GM19397 (cell line): ENCODE measurements at regions not wholly inside any gene's neighbourhood (a gene's known extent, or its start where the extent isn't known, plus 50 kb on each side); places are given as distances from the start of the nearest gene placed in this dataset.

Source experiments
- ATAC-seq: cut with Tn5 transposase; IDR thresholded peaks from one replicate; pipeline ENCODE4 v1.9.1; 2021; ENCODE audit warnings: mild to moderate bottlenecking, moderate library complexity; ENCODE audit not compliant: unreplicated experiment

GRCh38 chr2:56703001-56703400 lies 519.2 kb downstream of the CCDC85A start:
- ATAC-seq, result no peak

GRCh38 chr2:56705713-56706112 lies 521.9 kb downstream of the CCDC85A start:
- ATAC-seq, result no peak

- no peak for ATAC-seq
Measured at GRCh38 chr2:56707218-56707617, 523.4 kb downstream of the CCDC85A start.

- no peak for ATAC-seq
Measured at GRCh38 chr2:56707650-56708049, 523.9 kb downstream of the CCDC85A start.

- ATAC-seq, result no peak
Measured at GRCh38 chr2:56709181-56709580, 525.4 kb downstream of the CCDC85A start.

GRCh38 chr2:56713161-56713676 lies 529.4 kb downstream of the CCDC85A start:
- no peak for ATAC-seq

GRCh38 chr2:56713978-56714377 lies 530.2 kb downstream of the CCDC85A start:
- no peak for ATAC-seq

GRCh38 chr2:56714400-56714799 lies 530.6 kb downstream of the CCDC85A start:
- ATAC-seq, result no peak

- no peak for ATAC-seq
Measured at GRCh38 chr2:56715683-56716082, 531.9 kb downstream of the CCDC85A start.

- ATAC-seq, result no peak
Measured at GRCh38 chr2:56718413-56718812, 534.6 kb downstream of the CCDC85A start.

GRCh38 chr2:56729212-56729611 lies 545.4 kb downstream of the CCDC85A start:
- no peak for ATAC-seq

GRCh38 chr2:56732946-56733345 lies 549.2 kb downstream of the CCDC85A start:
- ATAC-seq, result no peak

GRCh38 chr2:56739413-56739812 lies 555.6 kb downstream of the CCDC85A start:
- no peak for ATAC-seq

- no peak for ATAC-seq
Measured at GRCh38 chr2:56741601-56742102, 557.9 kb downstream of the CCDC85A start.

GRCh38 chr2:56743807-56744206 lies 560.0 kb downstream of the CCDC85A start:
- ATAC-seq, result no peak

GRCh38 chr2:56749152-56749752 lies 565.5 kb downstream of the CCDC85A start:
- ATAC-seq, result no peak

GRCh38 chr2:56753182-56753581 lies 569.4 kb downstream of the CCDC85A start:
- no peak for ATAC-seq

- ATAC-seq, result no peak
Measured at GRCh38 chr2:56754066-56754615, 570.4 kb downstream of the CCDC85A start.

GRCh38 chr2:56754627-56755026 lies 570.8 kb downstream of the CCDC85A start:
- no peak for ATAC-seq

- ATAC-seq, result no peak
Measured at GRCh38 chr2:56757884-56758545, 574.2 kb downstream of the CCDC85A start.

GRCh38 chr2:56763683-56764082 lies 579.9 kb downstream of the CCDC85A start:
- ATAC-seq, result no peak

GRCh38 chr2:56768973-56769372 lies 585.2 kb downstream of the CCDC85A start:
- no peak for ATAC-seq
